DOHH2 (cell line): ENCODE measurements at regions not wholly inside any gene's neighbourhood (a gene's known extent, or its start where the extent isn't known, plus 50 kb on each side); places are given as distances from the start of the nearest gene placed in this dataset.
"Not testable (repeated sequence)": the region's sequence is repeated elsewhere in the genome, so short reads cannot be mapped to it uniquely, and the experiment has no call there.

Experiments
- H3F3A ChIP-seq: fragments of 200-600 bp; sonication (generic), shearing (Covaris generic); 2 replicates; pipeline ENCODE4 v1.6.0; 2016; ENCODE audit warnings: antibody characterized with exemption, mild to moderate bottlenecking; ENCODE audit not compliant: control insufficient read depth, insufficient read depth
- H3K27ac ChIP-seq: fragments of 200-600 bp; sonication (generic); 2 replicates; pipeline ENCODE4 v1.5.1; 2014; ENCODE audit warnings: low read depth, mild to moderate bottlenecking, low read length, moderate library complexity
- H3K27me3 ChIP-seq: fragments of 200-600 bp; sonication (generic); 2 replicates; pipeline ENCODE4 v1.6.1; 2014; ENCODE audit warnings: mild to moderate bottlenecking, low read length, mixed read lengths; ENCODE audit not compliant: control insufficient read depth
- H3K36me3 ChIP-seq: fragments of 200-600 bp; sonication (generic); 2 replicates; pipeline ENCODE4 v1.6.1; 2014; ENCODE audit warnings: mild to moderate bottlenecking, low read length, moderate library complexity, mixed read lengths; ENCODE audit not compliant: control insufficient read depth
- H3K4me1 ChIP-seq: fragments of 200-600 bp; sonication (generic); 2 replicates; pipeline ENCODE4 v1.6.1; 2014; ENCODE audit warnings: mild to moderate bottlenecking, low read length, mixed read lengths; ENCODE audit not compliant: control insufficient read depth
- H3K4me2 ChIP-seq: fragments of 200-600 bp; sonication (generic); 2 replicates; pipeline ENCODE4 v1.6.0; 2014; ENCODE audit warnings: mild to moderate bottlenecking, low read length, moderate library complexity
- H3K4me3 ChIP-seq: fragments of 200-600 bp; sonication (generic); 2 replicates; pipeline ENCODE4 v1.5.1; 2014; ENCODE audit warnings: mild to moderate bottlenecking, low read length, mixed read lengths
- H3K79me2 ChIP-seq: fragments of 200-600 bp; sonication (generic); 2 replicates; pipeline ENCODE4 v1.6.1; 2014; ENCODE audit warnings: mild to moderate bottlenecking, low read length, mixed read lengths; ENCODE audit not compliant: control insufficient read depth
- H3K9me2 ChIP-seq: fragments of 200-600 bp; sonication (generic); replicated peaks from 2 replicates; pipeline ENCODE4 v1.6.1; 2014; ENCODE audit warnings: mild to moderate bottlenecking, low read length, mixed read lengths; ENCODE audit not compliant: control insufficient read depth
- H3K9me3 ChIP-seq: fragments of 200-600 bp; sonication (generic); 2 replicates; pipeline ENCODE4 v1.6.1; 2014; ENCODE audit warnings: antibody characterized with exemption, low read length, mixed read lengths; ENCODE audit not compliant: control insufficient read depth, insufficient read depth
- H4K20me1 ChIP-seq: fragments of 200-600 bp; sonication (generic); 2 replicates; pipeline ENCODE4 v1.6.0; 2014; ENCODE audit warnings: low read depth, mild to moderate bottlenecking, antibody characterized with exemption, low read length, moderate library complexity; ENCODE audit not compliant: control insufficient read depth, insufficient read depth
- CTCF ChIP-seq: fragments of 200-600 bp; sonication (generic); IDR thresholded peaks from one replicate; pipeline ENCODE4 v1.5.1; 2014; ENCODE audit warnings: antibody characterized with exemption, mild to moderate bottlenecking, low read depth, low read length; ENCODE audit not compliant: poor library complexity, severe bottlenecking
- EZH2phosphoT487 ChIP-seq: fragments of 200-600 bp; sonication (generic); IDR thresholded peaks from 2 replicates; pipeline ENCODE4 v1.6.1; 2017; ENCODE audit warnings: borderline replicate concordance, mild to moderate bottlenecking, antibody characterized with exemption, low read length, moderate library complexity, mixed read lengths

- no peak overlapping the region for H3K4me2 ChIP-seq
- no peaks in the 10 kb centered on the region for H3K79me2 ChIP-seq
- no peaks in the 10 kb centered on the region for H3K27me3 ChIP-seq
- H3F3A ChIP-seq, result no peaks in the 10 kb centered on the region
- H3K9me2 ChIP-seq, result no peaks in the 10 kb centered on the region
- H3K4me3 ChIP-seq, result no peak overlapping the region
- H4K20me1 ChIP-seq, result no peaks in the 10 kb centered on the region
- no peaks in the 10 kb centered on the region for H3K36me3 ChIP-seq
- H3K9me3 ChIP-seq, result no peaks in the 10 kb centered on the region; the same call in 1 of the 2 replicates
- no peak for TF ChIP-seq EZH2phosphoT487
- TF ChIP-seq CTCF, result no peak
- H3K27ac ChIP-seq, result no peak overlapping the region
- no peaks in the 10 kb centered on the region for H3K4me1 ChIP-seq
Measured at GRCh38 chr6:148016013-148016412, 326.6 kb upstream of the SASH1 start.

- no peaks in the 10 kb centered on the region for H4K20me1 ChIP-seq
- no peaks in the 10 kb centered on the region for H3K9me3 ChIP-seq
- no peaks in the 10 kb centered on the region for H3F3A ChIP-seq
- H3K4me1 ChIP-seq, result no peaks in the 10 kb centered on the region
- H3K4me3 ChIP-seq, result no peak overlapping the region
- no peak overlapping the region for H3K27ac ChIP-seq
- H3K36me3 ChIP-seq, result no peaks in the 10 kb centered on the region
- no peak for TF ChIP-seq CTCF
- TF ChIP-seq EZH2phosphoT487, result no peak
- no peaks in the 10 kb centered on the region for H3K9me2 ChIP-seq
- H3K27me3 ChIP-seq, result no peaks in the 10 kb centered on the region
- no peak overlapping the region for H3K4me2 ChIP-seq
- H3K79me2 ChIP-seq, result no peaks in the 10 kb centered on the region
Measured at GRCh38 chr6:148021165-148021564, 321.5 kb upstream of the SASH1 start.

GRCh38 chr6:148021699-148022098 lies 320.9 kb upstream of the SASH1 start:
- H3K4me1 ChIP-seq, result no peaks in the 10 kb centered on the region
- no peak overlapping the region for H3K27ac ChIP-seq
- no peak overlapping the region for H3K4me2 ChIP-seq
- TF ChIP-seq CTCF (no peak), EZH2phosphoT487 (no peak)
- no peaks in the 10 kb centered on the region for H3K79me2 ChIP-seq
- no peaks in the 10 kb centered on the region for H4K20me1 ChIP-seq
- H3K27me3 ChIP-seq, result no peaks in the 10 kb centered on the region
- H3K9me3 ChIP-seq, result no peaks in the 10 kb centered on the region
- H3F3A ChIP-seq, result no peaks in the 10 kb centered on the region
- no peaks in the 10 kb centered on the region for H3K36me3 ChIP-seq
- no peak overlapping the region for H3K4me3 ChIP-seq
- H3K9me2 ChIP-seq, result no peaks in the 10 kb centered on the region

GRCh38 chr6:148022279-148022678 lies 320.4 kb upstream of the SASH1 start:
- not testable (repeated sequence) for H3K4me3 ChIP-seq, H3K4me2 ChIP-seq, H3K27me3 ChIP-seq, H3K9me2 ChIP-seq, H3F3A ChIP-seq, H3K4me1 ChIP-seq, H3K27ac ChIP-seq, H4K20me1 ChIP-seq, H3K9me3 ChIP-seq, H3K36me3 ChIP-seq, H3K79me2 ChIP-seq
